Cardiac fibroblast (primary cell): ENCODE measurements at regions not wholly inside any gene's neighbourhood (a gene's known extent, or its start where the extent isn't known, plus 50 kb on each side); places are given as distances from the start of the nearest gene placed in this dataset.

ENCODE experiments used
- DNase-seq, 2 donors: peaks; one replicate each; pipeline versions ENCODE4 v3.0.0 to v3.0.0-alpha.2; 2010; ENCODE audit warnings: low read depth in 2 of 2
- H3K4me3 ChIP-seq, 2 donors: replicated peaks in 1 of 2; 1 replicate in 1 of 2; 2 replicates in 1 of 2; pipeline ENCODE4 v1.5.1; 2011; ENCODE audit warnings: low read depth in 2 of 2, low read length in 2 of 2, mild to moderate bottlenecking in 2 of 2, moderate library complexity in 1 of 2
- TF ChIP-seq, protein P1 (sequence below): IDR thresholded peaks from one replicate; pipeline ENCODE4 v1.5.1; 2011; ENCODE audit warnings: low read depth, mild to moderate bottlenecking, low read length, inconsistent platforms

GRCh38 chr5:3852161-3852916, 256.7 kb downstream of the IRX1 start:
- DNase-seq: peak in 1 of 2 donors; percentile 2
- TF ChIP-seq, protein P1, sequence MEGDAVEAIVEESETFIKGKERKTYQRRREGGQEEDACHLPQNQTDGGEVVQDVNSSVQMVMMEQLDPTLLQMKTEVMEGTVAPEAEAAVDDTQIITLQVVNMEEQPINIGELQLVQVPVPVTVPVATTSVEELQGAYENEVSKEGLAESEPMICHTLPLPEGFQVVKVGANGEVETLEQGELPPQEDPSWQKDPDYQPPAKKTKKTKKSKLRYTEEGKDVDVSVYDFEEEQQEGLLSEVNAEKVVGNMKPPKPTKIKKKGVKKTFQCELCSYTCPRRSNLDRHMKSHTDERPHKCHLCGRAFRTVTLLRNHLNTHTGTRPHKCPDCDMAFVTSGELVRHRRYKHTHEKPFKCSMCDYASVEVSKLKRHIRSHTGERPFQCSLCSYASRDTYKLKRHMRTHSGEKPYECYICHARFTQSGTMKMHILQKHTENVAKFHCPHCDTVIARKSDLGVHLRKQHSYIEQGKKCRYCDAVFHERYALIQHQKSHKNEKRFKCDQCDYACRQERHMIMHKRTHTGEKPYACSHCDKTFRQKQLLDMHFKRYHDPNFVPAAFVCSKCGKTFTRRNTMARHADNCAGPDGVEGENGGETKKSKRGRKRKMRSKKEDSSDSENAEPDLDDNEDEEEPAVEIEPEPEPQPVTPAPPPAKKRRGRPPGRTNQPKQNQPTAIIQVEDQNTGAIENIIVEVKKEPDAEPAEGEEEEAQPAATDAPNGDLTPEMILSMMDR: no peak
- H3K4me3 ChIP-seq: no peak overlapping the region

- TF ChIP-seq, protein P1: no peak
- H3K4me3 ChIP-seq: no peak overlapping the region
Observed at GRCh38 chr5:3853362-3853761, 257.7 kb downstream of the IRX1 start.

DNA sequence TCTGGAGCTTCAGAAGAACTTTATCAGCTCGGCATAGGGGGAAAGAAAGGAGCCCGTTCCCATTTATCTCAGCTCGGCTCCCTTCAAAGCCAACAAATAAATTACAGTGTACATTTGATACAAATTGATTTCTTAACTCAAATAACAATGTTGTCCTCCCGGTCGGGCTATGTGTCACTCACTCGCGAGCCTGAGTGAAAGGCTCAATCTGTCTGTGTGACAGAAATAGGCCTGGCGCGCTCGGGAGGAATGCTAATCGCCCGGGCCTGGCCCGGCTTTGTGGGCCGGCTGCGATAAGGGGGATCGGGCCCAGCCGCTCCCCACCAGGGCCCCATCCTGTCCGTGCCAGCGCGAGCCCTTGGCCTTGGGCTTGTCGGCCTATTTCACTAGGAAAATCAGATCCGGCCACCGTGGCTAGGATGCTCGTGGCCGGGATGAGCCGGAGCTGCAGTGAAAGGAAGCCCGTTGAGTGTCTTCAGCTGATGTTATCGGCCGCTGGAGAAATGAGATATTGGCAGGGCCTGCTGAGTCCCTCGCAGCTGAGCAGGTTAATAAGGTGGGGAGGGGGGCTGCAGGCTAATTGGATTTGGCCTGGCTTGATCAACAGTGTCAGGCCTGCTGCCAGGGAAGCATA, 258.7 kb downstream of the IRX1 start:
- no peak overlapping the region for H3K4me3 ChIP-seq
- DNase-seq: no peak
- TF ChIP-seq, protein P1: no peak

More at GRCh38 chr5:3853362-3853761, 257.7 kb downstream of the IRX1 start:
- no peak for DNase-seq

DNA sequence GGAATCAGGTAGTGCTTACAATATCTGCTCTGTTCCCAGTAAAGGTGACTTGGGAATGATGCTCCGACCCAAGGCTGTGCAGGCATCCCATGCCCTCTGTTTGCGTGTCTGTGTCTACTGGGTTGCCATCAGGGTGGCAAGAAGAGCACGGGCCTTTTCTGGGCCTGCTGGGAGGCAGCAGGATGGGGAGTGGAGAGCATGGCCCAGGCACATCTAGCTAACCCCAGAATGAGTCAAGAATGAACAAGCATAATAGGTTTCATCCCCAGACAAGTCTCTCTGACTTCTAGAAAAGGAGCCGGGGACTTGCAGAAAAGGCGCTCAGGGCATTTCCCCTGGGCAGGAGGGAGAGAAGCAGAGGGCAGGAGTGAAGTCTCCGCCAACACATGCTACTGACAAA, 260.4 kb downstream of the IRX1 start:
- DNase-seq: no peak
- TF ChIP-seq, protein P1: no peak
- no peak overlapping the region for H3K4me3 ChIP-seq

GRCh38 chr5:3858524-3858923, 262.9 kb downstream of the IRX1 start:
- TF ChIP-seq, protein P1: no peak
- H3K4me3 ChIP-seq: no peak overlapping the region
- no peak for DNase-seq

DNA sequence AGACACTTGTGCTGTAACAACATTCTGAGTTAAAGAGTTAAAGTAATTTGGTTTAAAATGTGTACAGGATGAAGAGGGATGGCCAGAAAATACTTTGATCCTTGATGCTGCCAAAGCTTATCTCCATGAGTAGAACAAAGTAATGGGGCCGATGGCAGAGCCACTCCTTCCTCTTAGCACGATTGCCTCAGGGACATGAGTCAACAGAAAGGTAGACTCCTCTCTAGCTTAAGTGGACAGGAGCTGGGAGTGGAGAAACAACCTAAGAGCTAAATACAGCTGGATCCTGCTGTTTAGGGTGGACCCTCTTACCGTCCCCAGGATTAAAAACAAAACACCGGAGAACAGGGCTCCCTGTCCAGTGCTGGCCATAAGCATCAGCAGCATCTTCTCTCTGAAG, 267.3 kb downstream of the IRX1 start:
- H3K4me3 ChIP-seq: no peak overlapping the region
- DNase-seq: no peak
- TF ChIP-seq, protein P1: no peak
